GM19193 (cell line): ENCODE measurements at regions not wholly inside any gene's neighbourhood (a gene's known extent, or its start where the extent isn't known, plus 50 kb on each side); places are given as distances from the start of the nearest gene placed in this dataset.

Experiments
- POLR2A ChIP-seq: IDR thresholded peaks from 4 replicates; pipeline ENCODE4 v1.6.1; 2011; ENCODE audit not compliant: insufficient read depth, insufficient read length; ENCODE audit errors: extremely low read depth

GRCh38 chr2:58826795-58827194 is 585.7 kb upstream of the FANCL start:
- TF ChIP-seq POLR2A: no peak

- no peak for TF ChIP-seq POLR2A
Measured at GRCh38 chr2:58812771-58813344, 571.7 kb upstream of the FANCL start.

GRCh38 chr2:58805126-58805525 is 564.0 kb upstream of the FANCL start:
- no peak for TF ChIP-seq POLR2A

GRCh38 chr2:58803192-58803591 is 562.1 kb upstream of the FANCL start:
- no peak for TF ChIP-seq POLR2A

GRCh38 chr2:58800881-58801280 is 559.8 kb upstream of the FANCL start:
- no peak for TF ChIP-seq POLR2A

GRCh38 chr2:58798676-58799208 is 557.6 kb upstream of the FANCL start:
- no peak for TF ChIP-seq POLR2A

- no peak for TF ChIP-seq POLR2A
Measured at GRCh38 chr2:58796239-58796910, 555.2 kb upstream of the FANCL start.

GRCh38 chr2:58794916-58795315 is 553.8 kb upstream of the FANCL start:
- no peak for TF ChIP-seq POLR2A

- no peak for TF ChIP-seq POLR2A
Measured at GRCh38 chr2:58794103-58794502, 553.0 kb upstream of the FANCL start.

- no peak for TF ChIP-seq POLR2A
Measured at GRCh38 chr2:58788402-58788801, 547.3 kb upstream of the FANCL start.

- TF ChIP-seq POLR2A: no peak
Measured at GRCh38 chr2:58770846-58771245, 529.7 kb upstream of the FANCL start.

- TF ChIP-seq POLR2A: no peak
Measured at GRCh38 chr2:58769864-58770234, 528.7 kb upstream of the FANCL start.

- TF ChIP-seq POLR2A: no peak
Measured at GRCh38 chr2:58769111-58769863, 528.2 kb upstream of the FANCL start.

GRCh38 chr2:58768715-58769080 is 527.6 kb upstream of the FANCL start:
- TF ChIP-seq POLR2A: no peak

- no peak for TF ChIP-seq POLR2A
Measured at GRCh38 chr2:58767828-58768714, 526.9 kb upstream of the FANCL start.
